Left lung (tissue), 4 donors: ENCODE measurements at regions not wholly inside any gene's neighbourhood (a gene's known extent, or its start where the extent isn't known, plus 50 kb on each side); places are given as distances from the start of the nearest gene placed in this dataset.
A peak's percentile ranks its signal among the peaks of the same experiment; 100 is the strongest.

Experiments used
- ATAC-seq: fragments of 200-7000 bp; cut with Tn5 transposase; one replicate; pipeline ENCODE4 v1.9.1; 2020; ENCODE audit warnings: moderate library complexity
- DNase-seq, 4 donors: peaks; one replicate each; pipeline ENCODE4 v3.0.0-alpha.2; 2013 to 2020
- H3K27ac ChIP-seq, 2 donors: fragments of 200-600 bp; sonication (generic) in 1 of 2; one replicate each; pipeline versions ENCODE4 v1.5.0 to v1.8.0; 2020 to 2021
- H3K27me3 ChIP-seq, 2 donors: fragments of 200-600 bp; sonication (generic) in 1 of 2; one replicate each; pipeline versions ENCODE4 v1.5.0 to v1.8.0; 2020 to 2021
- H3K36me3 ChIP-seq, 2 donors: fragments of 200-600 bp; sonication (generic) in 1 of 2; one replicate each; pipeline versions ENCODE4 v1.5.0 to v1.8.0; 2020 to 2021
- H3K4me1 ChIP-seq, 2 donors: fragments of 200-600 bp; one replicate each; pipeline ENCODE4 v1.8.0; 2021
- H3K4me3 ChIP-seq, 2 donors: fragments of 200-600 bp; sonication (generic) in 1 of 2; one replicate each; pipeline versions ENCODE4 v1.5.0 to v1.8.0; 2020 to 2021; ENCODE audit warnings: mild to moderate bottlenecking in 1 of 2
- H3K9me3 ChIP-seq, 2 donors: fragments of 200-600 bp; sonication (generic) in 1 of 2; one replicate each; pipeline versions ENCODE4 v1.5.0 to v1.8.0; 2020 to 2021
- CTCF ChIP-seq, 2 donors: fragments of 200-600 bp; sonication (generic) in 1 of 2; IDR thresholded peaks; one replicate each; pipeline versions ENCODE4 v1.5.0 to v1.8.0; 2021; ENCODE audit warnings: antibody characterized with exemption in 2 of 2
- intact Hi-C, 2 donors: fragments of 100-400 bp; cut with DNase I; formaldehyde crosslinking; loops; one replicate each; pipeline versions ENCODE4 v1.11.2 to v1.14.2; 2022
- donor health status: DM: no; HTN: yes; CAD: no.
- donor health status: DM: no; HTN: no; CAD: no.

GRCh38 chr14:96931751-96932150 is 134.6 kb downstream of the VRK1 start:
- Histone ChIP-seq H3K36me3 (no peaks in the 10 kb centered on the region), H3K9me3 (no peaks in the 10 kb centered on the region), H3K4me1 (no peaks in the 10 kb centered on the region), H3K27ac (no peak overlapping the region), H3K27me3 (no peaks in the 10 kb centered on the region), H3K4me3 (no peak overlapping the region)
- no peak for DNase-seq
- TF ChIP-seq CTCF (IDR thresholded peaks at IDR 0.05): no peak
- intact Hi-C loops: no loop called here
- no peak for ATAC-seq

GRCh38 chr14:96934638-96935330 is 137.6 kb downstream of the VRK1 start:
- H3K4me1 ChIP-seq: no peaks in the 10 kb centered on the region
- no peak for TF ChIP-seq CTCF (IDR thresholded peaks at IDR 0.05)
- no peaks in the 10 kb centered on the region for H3K9me3 ChIP-seq
- no peak overlapping the region for H3K27ac ChIP-seq
- ATAC-seq (no peak), DNase-seq (no peak)
- H3K4me3 ChIP-seq: no peak overlapping the region
- intact Hi-C loops: no loop called here
- H3K36me3 ChIP-seq: no peaks in the 10 kb centered on the region
- H3K27me3 ChIP-seq: no peaks in the 10 kb centered on the region

GRCh38 chr14:96938946-96939345 is 141.8 kb downstream of the VRK1 start:
- no peak for ATAC-seq
- intact Hi-C loops: no loop called here

GRCh38 chr14:96940009-96940408 is 142.8 kb downstream of the VRK1 start:
- intact Hi-C loops: no loop called here
- Histone ChIP-seq H3K4me3 (no peak overlapping the region), H3K27me3 (no peaks in the 10 kb centered on the region), H3K36me3 (no peaks in the 10 kb centered on the region), H3K9me3 (no peaks in the 10 kb centered on the region), H3K4me1 (no peaks in the 10 kb centered on the region), H3K27ac (no peak overlapping the region)
- no peak for DNase-seq
- no peak for ATAC-seq
- TF ChIP-seq CTCF (IDR thresholded peaks at IDR 0.05): no peak

More at GRCh38 chr14:96938946-96939345, 141.8 kb downstream of the VRK1 start:
- H3K27me3 ChIP-seq: no peaks in the 10 kb centered on the region
- no peak overlapping the region for H3K4me3 ChIP-seq
- H3K9me3 ChIP-seq: no peaks in the 10 kb centered on the region
- no peak overlapping the region for H3K27ac ChIP-seq
- peak in 1 of 2 donors; percentile 20 for TF ChIP-seq CTCF (IDR thresholded peaks at IDR 0.05)
- no peaks in the 10 kb centered on the region for H3K4me1 ChIP-seq
- DNase-seq: no peak
- no peaks in the 10 kb centered on the region for H3K36me3 ChIP-seq

- no peak overlapping the region for H3K4me3 ChIP-seq
- H3K9me3 ChIP-seq: no peaks in the 10 kb centered on the region
- no peak for DNase-seq
- TF ChIP-seq CTCF (IDR thresholded peaks at IDR 0.05): no peak
- no peaks in the 10 kb centered on the region for H3K4me1 ChIP-seq
- H3K27me3 ChIP-seq: no peaks in the 10 kb centered on the region
- no peak for ATAC-seq
- intact Hi-C loops: no loop called here
- no peak overlapping the region for H3K27ac ChIP-seq
- H3K36me3 ChIP-seq: no peaks in the 10 kb centered on the region
Observed at GRCh38 chr14:96944297-96944696, 147.1 kb downstream of the VRK1 start.
